Caco-2 (cell line): ENCODE measurements at regions not wholly inside any gene's neighbourhood (a gene's known extent, or its start where the extent isn't known, plus 50 kb on each side); places are given as distances from the start of the nearest gene placed in this dataset.

Source experiments
- BruUV-seq: library from RNA; stranded (reverse); fragments of 400-500 nt; replicated peaks from 2 replicates; lab custom pipeline; 2021; lab: Mats Ljungman, UMichigan
- CTCF ChIA-PET: fragments of 300-600 bp; sonication (Branson Sonifier 250); formaldehyde crosslinking; loops from one replicate; lab custom pipeline; 2022; ENCODE audit warnings: antibody characterized with exemption; lab: Charles Lee
- POLR2A ChIA-PET: fragments of 300-600 bp; sonication (Branson Sonifier 250); formaldehyde crosslinking; loops from one replicate; lab custom pipeline; 2022; ENCODE audit warnings: antibody characterized with exemption; lab: Charles Lee
- DNase-seq, 2 experiments: peaks; one replicate each; pipeline versions ENCODE4 v3.0.0 to v3.0.0-alpha.2; 2020 to 2022
- H3K27me3 ChIP-seq: replicated peaks from 2 replicates; pipeline ENCODE4 v1.6.0; 2011; ENCODE audit warnings: low read length; ENCODE audit not compliant: control insufficient read depth, insufficient read depth
- H3K36me3 ChIP-seq: 2 replicates; pipeline ENCODE4 v1.5.1; 2011; ENCODE audit warnings: low read length; ENCODE audit not compliant: control insufficient read depth, insufficient read depth
- H3K4me1 ChIP-seq: fragments of 250-450 bp; sonication (Bioruptor Pico); 2 replicates; pipeline ENCODE4 v1.5.1; 2020; ENCODE audit warnings: mild to moderate bottlenecking
- H3K4me3 ChIP-seq: 2 replicates; pipeline ENCODE4 v1.5.1; 2011; ENCODE audit warnings: low read depth, mild to moderate bottlenecking, control low read depth, low read length
- H3K9me3 ChIP-seq: fragments of 250-450 bp; sonication (Bioruptor Pico); 2 replicates; pipeline ENCODE4 v1.5.1; 2020; ENCODE audit warnings: mild to moderate bottlenecking, moderate library complexity
- H3K27ac Mint-ChIP-seq: one replicate; pipeline ENCODE4 v1.8.0; 2022; ENCODE audit warnings: mixed read lengths; ENCODE audit not compliant: unreplicated experiment
- H3K27me3 Mint-ChIP-seq: one replicate; pipeline ENCODE4 v1.8.0; 2022; ENCODE audit warnings: mixed read lengths; ENCODE audit not compliant: insufficient read depth, unreplicated experiment
- H3K36me3 Mint-ChIP-seq: one replicate; pipeline ENCODE4 v1.8.0; 2022; ENCODE audit warnings: mild to moderate bottlenecking, mixed read lengths; ENCODE audit not compliant: insufficient read depth, unreplicated experiment
- H3K4me1 Mint-ChIP-seq: one replicate; pipeline ENCODE4 v1.8.0; 2022; ENCODE audit warnings: low read depth, mixed read lengths; ENCODE audit not compliant: unreplicated experiment
- H3K4me3 Mint-ChIP-seq: one replicate; pipeline ENCODE4 v1.8.0; 2022; ENCODE audit warnings: mild to moderate bottlenecking, moderate library complexity, mixed read lengths; ENCODE audit not compliant: unreplicated experiment
- H3K9me3 Mint-ChIP-seq: one replicate; pipeline ENCODE4 v1.8.0; 2022; ENCODE audit warnings: mixed read lengths; ENCODE audit not compliant: unreplicated experiment
- CTCF ChIP-seq, 2 experiments: fragments of 200-600 bp in 1 of 2; IDR thresholded peaks; 1 replicate in 1 of 2; 2 replicates in 1 of 2; pipeline versions ENCODE4 v1.5.1 to v1.8.0; 2011 to 2022; ENCODE audit warnings: antibody characterized with exemption in 1 of 2, control low read depth in 1 of 2, inconsistent platforms in 1 of 2, low read depth in 1 of 2, low read length in 1 of 2, mild to moderate bottlenecking in 1 of 2, moderate library complexity in 1 of 2; ENCODE audit not compliant: insufficient read depth in 1 of 2, severe bottlenecking in 1 of 2, unreplicated experiment in 1 of 2
- intact Hi-C: fragments of 100-400 bp; cut with micrococcal nuclease; formaldehyde crosslinking; loops from one replicate; pipeline ENCODE4 v1.10.0; 2022; ENCODE audit not compliant: unreplicated experiment

GRCh38 chr4:67048530-67048929 lies 496.8 kb downstream of the CENPC start:
- H3K9me3 Mint-ChIP-seq: no peaks in the 10 kb centered on the region
- Histone ChIP-seq H3K36me3 (no peaks in the 10 kb centered on the region), H3K27me3 (no peaks in the 10 kb centered on the region), H3K9me3 (no peaks in the 10 kb centered on the region), H3K4me3 (no peak overlapping the region), H3K4me1 (no peaks in the 10 kb centered on the region)
- no peak overlapping the region for H3K27ac Mint-ChIP-seq
- no peaks in the 10 kb centered on the region for H3K4me1 Mint-ChIP-seq
- intact Hi-C loops: no loop called here
- H3K4me3 Mint-ChIP-seq: no peak overlapping the region
- DNase-seq: no peak
- H3K36me3 Mint-ChIP-seq: no peaks in the 10 kb centered on the region
- ChIA-PET POLR2A (no interaction called here), CTCF (no interaction called here)
- no peaks in the 10 kb centered on the region for H3K27me3 Mint-ChIP-seq
- BruUV-seq: no TSS peak
- TF ChIP-seq CTCF (IDR thresholded peaks at IDR 0.05; ENCODE audit: insufficient read depth in 1 of 2, low read depth in 1 of 2, low read length in 1 of 2, severe bottlenecking in 1 of 2, unreplicated experiment in 1 of 2): no peak

- no peaks in the 10 kb centered on the region for H3K27me3 ChIP-seq
- no peaks in the 10 kb centered on the region for H3K9me3 ChIP-seq
- Mint-ChIP-seq H3K4me1 (no peaks in the 10 kb centered on the region), H3K27ac (no peak overlapping the region), H3K36me3 (no peaks in the 10 kb centered on the region), H3K9me3 (no peaks in the 10 kb centered on the region), H3K4me3 (no peak overlapping the region), H3K27me3 (no peaks in the 10 kb centered on the region)
- no peak for DNase-seq
- ChIA-PET POLR2A (no interaction called here), CTCF (no interaction called here)
- no peaks in the 10 kb centered on the region for H3K4me1 ChIP-seq
- H3K36me3 ChIP-seq: no peaks in the 10 kb centered on the region
- no TSS peak for BruUV-seq
- H3K4me3 ChIP-seq: no peak overlapping the region
- intact Hi-C loops: no loop called here
- TF ChIP-seq CTCF (IDR thresholded peaks at IDR 0.05; ENCODE audit: insufficient read depth in 1 of 2, low read depth in 1 of 2, low read length in 1 of 2, severe bottlenecking in 1 of 2, unreplicated experiment in 1 of 2): no peak
Measured at GRCh38 chr4:67040315-67040714, 505.0 kb downstream of the CENPC start.

GRCh38 chr4:67038228-67038566 lies 507.1 kb downstream of the CENPC start:
- TF ChIP-seq CTCF (IDR thresholded peaks at IDR 0.05; ENCODE audit: insufficient read depth in 1 of 2, low read depth in 1 of 2, low read length in 1 of 2, severe bottlenecking in 1 of 2, unreplicated experiment in 1 of 2): no peak
- no peaks in the 10 kb centered on the region for H3K4me1 ChIP-seq
- no TSS peak for BruUV-seq
- CTCF ChIA-PET: no interaction called here
- no peak overlapping the region for H3K27ac Mint-ChIP-seq
- no peaks in the 10 kb centered on the region for H3K36me3 Mint-ChIP-seq
- no peak overlapping the region for H3K4me3 ChIP-seq
- H3K9me3 ChIP-seq: no peaks in the 10 kb centered on the region
- no peaks in the 10 kb centered on the region for H3K4me1 Mint-ChIP-seq
- no peaks in the 10 kb centered on the region for H3K27me3 Mint-ChIP-seq
- no peaks in the 10 kb centered on the region for H3K9me3 Mint-ChIP-seq
- intact Hi-C loops: no loop called here
- POLR2A ChIA-PET: no interaction called here
- no peak overlapping the region for H3K4me3 Mint-ChIP-seq
- H3K27me3 ChIP-seq: no peaks in the 10 kb centered on the region
- DNase-seq: no peak
- no peaks in the 10 kb centered on the region for H3K36me3 ChIP-seq
